Activated effector memory CD4-positive, alpha-beta T cell treated with Interleukin-2 at 50 U/mL for 16 hours (primary cell): ENCODE measurements at regions not wholly inside any gene's neighbourhood (a gene's known extent, or its start where the extent isn't known, plus 50 kb on each side); places are given as distances from the start of the nearest gene placed in this dataset.
"Not testable (repeated sequence)": the region's sequence is repeated elsewhere in the genome, so short reads cannot be mapped to it uniquely, and the experiment has no call there.

Experiments
- DNase-seq: peaks from one replicate; pipeline ENCODE4 v3.0.0-alpha.2; 2020

- not testable (repeated sequence) for DNase-seq
These were observed 144.6 kb upstream of the DUSP22 start for GRCh38 chr6:147651-148050.

- not testable (repeated sequence) for DNase-seq
These were observed 144.0 kb upstream of the DUSP22 start for GRCh38 chr6:148051-148984.

GRCh38 chr6:150147-150546 is 142.1 kb upstream of the DUSP22 start:
- DNase-seq: not testable (repeated sequence)

- DNase-seq: not testable (repeated sequence)
These were observed 139.9 kb upstream of the DUSP22 start for GRCh38 chr6:152436-152835.

GRCh38 chr6:153026-153425 is 139.3 kb upstream of the DUSP22 start:
- DNase-seq: not testable (repeated sequence)

GRCh38 chr6:153867-154266 is 138.4 kb upstream of the DUSP22 start:
- not testable (repeated sequence) for DNase-seq

GRCh38 chr6:154321-155092 is 137.8 kb upstream of the DUSP22 start:
- DNase-seq: not testable (repeated sequence)

- no peak for DNase-seq
These were observed 136.3 kb upstream of the DUSP22 start for GRCh38 chr6:156010-156409.

GRCh38 chr6:156441-157140 is 135.7 kb upstream of the DUSP22 start:
- DNase-seq: not testable (repeated sequence)

- DNase-seq: not testable (repeated sequence)
These were observed 135.1 kb upstream of the DUSP22 start for GRCh38 chr6:157176-157575.

GRCh38 chr6:161657-162056 is 130.6 kb upstream of the DUSP22 start:
- not testable (repeated sequence) for DNase-seq

GRCh38 chr6:164720-165119 is 127.6 kb upstream of the DUSP22 start:
- DNase-seq: no peak

- DNase-seq: no peak
These were observed 127.0 kb upstream of the DUSP22 start for GRCh38 chr6:165263-165662.

- DNase-seq: no peak
These were observed 126.4 kb upstream of the DUSP22 start for GRCh38 chr6:165906-166305.

- no peak for DNase-seq
These were observed 123.3 kb upstream of the DUSP22 start for GRCh38 chr6:168865-169455.

- no peak for DNase-seq
These were observed 118.3 kb upstream of the DUSP22 start for GRCh38 chr6:174036-174435.

GRCh38 chr6:175680-176079 is 116.6 kb upstream of the DUSP22 start:
- no peak for DNase-seq

GRCh38 chr6:176766-177165 is 115.5 kb upstream of the DUSP22 start:
- DNase-seq: no peak

- no peak for DNase-seq
These were observed 114.2 kb upstream of the DUSP22 start for GRCh38 chr6:178119-178518.

GRCh38 chr6:178929-179328 is 113.4 kb upstream of the DUSP22 start:
- DNase-seq: not testable (repeated sequence)

GRCh38 chr6:179340-179950 is 112.8 kb upstream of the DUSP22 start:
- no peak for DNase-seq

GRCh38 chr6:180091-180694 is 112.1 kb upstream of the DUSP22 start:
- DNase-seq: not testable (repeated sequence)
